DMS 273 treated with DMSO at 0.1 percent for 48 hours (cell line): ENCODE measurements at regions not wholly inside any gene's neighbourhood (a gene's known extent, or its start where the extent isn't known, plus 50 kb on each side); places are given as distances from the start of the nearest gene placed in this dataset.
"Not testable (repeated sequence)": the region's sequence is repeated elsewhere in the genome, so short reads cannot be mapped to it uniquely, and the experiment has no call there.

ENCODE experiments used
- DNase-seq: peaks from one replicate; lab custom pipeline; 2025; lab: John Stamatoyannopoulos, UW

- peak; percentile 8 for DNase-seq
Measured at GRCh38 chr1:72397786-72398185, 115.4 kb upstream of the NEGR1 start.

DNA sequence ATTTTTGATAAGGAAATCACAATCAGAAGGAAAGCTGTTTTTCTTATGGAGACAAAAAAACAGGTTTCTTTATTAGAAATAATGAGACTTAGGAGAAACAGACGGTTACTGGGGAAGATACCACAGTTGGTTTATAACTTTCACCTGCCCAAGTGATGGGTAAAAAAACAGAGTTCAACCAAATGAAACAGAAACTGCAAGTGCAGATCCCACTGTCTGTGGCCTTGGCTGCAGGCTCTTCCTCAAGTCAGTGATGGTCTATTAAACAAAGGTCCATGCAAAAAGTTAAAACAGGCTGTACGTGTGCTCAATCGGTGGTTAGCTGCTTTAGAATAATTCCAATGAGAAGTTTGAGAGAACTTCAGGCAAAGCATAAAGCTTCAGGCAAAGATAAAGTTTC is 112.1 kb upstream of the NEGR1 start:
- no peak for DNase-seq

GRCh38 chr1:72379072-72379471 is 96.7 kb upstream of the NEGR1 start:
- DNase-seq, result no peak

GRCh38 chr1:72375226-72375625 is 92.9 kb upstream of the NEGR1 start:
- DNase-seq, result no peak

GRCh38 chr1:72371259-72372035 is 89.1 kb upstream of the NEGR1 start:
- DNase-seq, result no peak

DNA sequence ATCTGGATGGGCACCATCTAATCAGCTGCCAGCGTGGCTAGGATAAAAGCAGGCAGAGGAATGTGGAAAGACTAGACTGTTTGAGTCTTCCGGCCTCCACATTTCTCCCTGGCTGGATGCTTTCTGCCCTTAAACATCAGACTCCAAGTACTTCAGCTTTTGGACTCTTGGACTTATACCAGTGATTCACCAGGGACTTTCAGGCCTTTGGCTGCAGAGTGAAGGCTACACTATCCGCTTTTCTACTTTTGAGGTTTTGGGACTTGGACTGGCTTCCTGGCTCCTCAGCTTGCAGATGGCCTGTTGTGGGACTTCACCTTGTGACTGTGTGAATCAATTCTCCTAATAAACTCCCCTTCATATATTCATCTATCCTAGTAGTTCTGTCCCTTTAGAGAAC is 88.5 kb upstream of the NEGR1 start:
- not testable (repeated sequence) for DNase-seq

- no peak for DNase-seq
Measured at GRCh38 chr1:72369069-72369757, 86.9 kb upstream of the NEGR1 start.

DNA sequence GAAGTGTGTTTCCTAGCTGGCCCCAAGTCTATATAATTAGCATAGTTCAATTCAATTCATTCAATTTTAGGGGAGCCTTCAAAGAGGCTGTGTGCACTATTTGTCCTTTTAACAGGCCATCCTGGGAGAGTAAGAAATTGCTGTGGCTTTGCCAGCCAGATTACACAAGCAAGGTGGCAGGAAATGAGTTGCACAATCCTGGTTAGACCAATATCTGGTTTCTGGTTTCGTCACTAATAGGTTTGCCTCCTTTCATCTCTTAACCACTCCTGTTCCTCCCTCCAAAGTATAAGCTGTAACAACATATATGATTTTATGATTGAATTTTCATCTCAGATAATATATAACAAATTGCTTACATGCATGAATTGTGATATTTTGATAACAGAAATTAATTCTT is 84.1 kb upstream of the NEGR1 start:
- DNase-seq, result no peak

GRCh38 chr1:72365693-72366092 is 83.4 kb upstream of the NEGR1 start:
- no peak for DNase-seq

DNA sequence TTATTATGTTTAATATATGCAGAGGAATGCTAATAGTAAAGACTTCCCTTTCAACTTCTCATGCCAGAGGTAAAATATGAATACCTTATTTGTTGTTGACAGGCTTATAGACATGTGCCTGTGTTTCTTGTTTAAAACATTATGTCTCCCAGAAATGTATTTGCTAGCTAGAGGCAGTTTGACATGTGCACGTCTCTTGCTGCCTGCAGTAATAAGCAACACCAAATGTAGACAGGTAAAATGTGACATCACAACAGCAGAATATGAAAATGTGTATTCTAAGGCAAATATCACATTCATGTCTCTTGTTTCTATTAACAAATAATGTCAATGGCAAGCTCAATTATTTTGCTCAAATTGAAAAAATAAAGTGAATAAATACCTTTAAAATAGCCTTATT is 80.2 kb upstream of the NEGR1 start:
- no peak for DNase-seq

DNA sequence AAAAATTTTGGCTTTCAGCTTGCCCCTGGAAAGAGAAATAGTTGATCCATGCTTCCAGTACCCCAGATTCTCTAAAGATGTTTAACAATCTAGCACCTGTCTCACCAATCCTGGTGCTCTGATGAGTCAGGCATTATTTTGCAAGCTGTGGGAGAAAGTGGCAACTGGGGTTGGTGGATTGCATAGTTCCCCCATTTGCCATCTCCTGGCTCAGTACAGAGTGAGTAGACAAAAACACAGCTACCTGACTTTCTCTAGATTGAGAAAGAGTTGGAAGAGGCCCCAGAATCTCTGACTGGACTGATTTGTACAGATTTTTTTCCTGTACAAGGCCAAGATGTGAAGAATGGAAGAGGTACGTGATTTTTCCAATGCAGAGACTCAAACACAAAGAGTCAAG is 75.1 kb upstream of the NEGR1 start:
- no peak for DNase-seq

GRCh38 chr1:72355899-72356298 is 73.6 kb upstream of the NEGR1 start:
- no peak for DNase-seq

GRCh38 chr1:72341661-72342060 is 59.3 kb upstream of the NEGR1 start:
- DNase-seq, result no peak

- DNase-seq, result no peak
Measured at GRCh38 chr1:72336776-72337175, 54.4 kb upstream of the NEGR1 start.
